ENCODE measurements at regions not wholly inside any gene's neighbourhood (a gene's known extent, or its start where the extent isn't known, plus 50 kb on each side); places are given as distances from the start of the nearest gene placed in this dataset.
"Not testable (repeated sequence)": the region's sequence is repeated elsewhere in the genome, so short reads cannot be mapped to it uniquely, and the experiment has no call there.

DNA sequence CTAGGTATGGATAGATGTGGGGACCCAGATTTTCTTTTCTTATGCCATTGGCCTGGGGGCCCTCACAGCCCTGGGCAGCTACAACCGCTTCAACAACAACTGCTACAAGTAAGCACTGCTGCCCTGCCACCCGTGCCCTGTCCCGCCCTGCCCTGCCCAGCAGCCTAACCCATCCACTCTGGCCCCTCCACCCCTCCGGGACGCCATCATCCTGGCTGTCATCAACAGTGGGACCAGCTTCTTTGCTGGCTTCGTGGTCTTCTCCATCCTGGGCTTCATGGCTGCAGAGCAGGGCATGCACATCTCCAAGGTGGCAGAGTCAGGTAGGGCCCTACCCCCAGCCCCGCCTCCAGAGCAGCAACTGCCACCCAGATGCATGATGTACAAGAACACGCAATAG lies 521.3 kb downstream of the TP53TG3F start:
- TF ChIP-seq POLR2A (IDR thresholded peaks at IDR 0.05; ENCODE audit: extremely low read depth, insufficient read length); MYC (IDR thresholded peaks at IDR 0.05; ENCODE audit: low read depth, low read length): not testable (repeated sequence)
- TF ChIP-seq, protein P1, sequence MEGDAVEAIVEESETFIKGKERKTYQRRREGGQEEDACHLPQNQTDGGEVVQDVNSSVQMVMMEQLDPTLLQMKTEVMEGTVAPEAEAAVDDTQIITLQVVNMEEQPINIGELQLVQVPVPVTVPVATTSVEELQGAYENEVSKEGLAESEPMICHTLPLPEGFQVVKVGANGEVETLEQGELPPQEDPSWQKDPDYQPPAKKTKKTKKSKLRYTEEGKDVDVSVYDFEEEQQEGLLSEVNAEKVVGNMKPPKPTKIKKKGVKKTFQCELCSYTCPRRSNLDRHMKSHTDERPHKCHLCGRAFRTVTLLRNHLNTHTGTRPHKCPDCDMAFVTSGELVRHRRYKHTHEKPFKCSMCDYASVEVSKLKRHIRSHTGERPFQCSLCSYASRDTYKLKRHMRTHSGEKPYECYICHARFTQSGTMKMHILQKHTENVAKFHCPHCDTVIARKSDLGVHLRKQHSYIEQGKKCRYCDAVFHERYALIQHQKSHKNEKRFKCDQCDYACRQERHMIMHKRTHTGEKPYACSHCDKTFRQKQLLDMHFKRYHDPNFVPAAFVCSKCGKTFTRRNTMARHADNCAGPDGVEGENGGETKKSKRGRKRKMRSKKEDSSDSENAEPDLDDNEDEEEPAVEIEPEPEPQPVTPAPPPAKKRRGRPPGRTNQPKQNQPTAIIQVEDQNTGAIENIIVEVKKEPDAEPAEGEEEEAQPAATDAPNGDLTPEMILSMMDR (IDR thresholded peaks at IDR 0.05; ENCODE audit: low read depth, low read length) = not testable (repeated sequence)
- TF ChIP-seq, protein P2, sequence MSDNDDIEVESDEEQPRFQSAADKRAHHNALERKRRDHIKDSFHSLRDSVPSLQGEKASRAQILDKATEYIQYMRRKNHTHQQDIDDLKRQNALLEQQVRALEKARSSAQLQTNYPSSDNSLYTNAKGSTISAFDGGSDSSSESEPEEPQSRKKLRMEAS (IDR thresholded peaks at IDR 0.05; ENCODE audit: low read depth, low read length) = not testable (repeated sequence)
